Cardiac muscle cell (in vitro differentiated cells and primary cell): ENCODE measurements at regions not wholly inside any gene's neighbourhood (a gene's known extent, or its start where the extent isn't known, plus 50 kb on each side); places are given as distances from the start of the nearest gene placed in this dataset.

ENCODE experiments used
- DNase-seq, 2 donors: peaks; one replicate each; pipeline versions ENCODE4 v3.0.0 to v3.0.0-alpha.2; 2010 to 2017; ENCODE audit warnings: low read depth in 1 of 2, low spot score in 1 of 2
- H3K27ac ChIP-seq: fragments of 200-600 bp; sonication (generic); 2 replicates; pipeline ENCODE4 v1.5.1; 2016
- H3K27me3 ChIP-seq: fragments of 200-600 bp; sonication (generic); 2 replicates; pipeline ENCODE4 v1.6.0; 2016; ENCODE audit warnings: control low read depth
- H3K36me3 ChIP-seq: fragments of 200-600 bp; sonication (generic); 2 replicates; pipeline ENCODE4 v1.5.1; 2016; ENCODE audit warnings: control low read depth
- H3K4me1 ChIP-seq: fragments of 200-600 bp; sonication (generic); 2 replicates; pipeline ENCODE4 v1.8.1; 2017; ENCODE audit warnings: low read depth, mild to moderate bottlenecking, mixed run types
- H3K4me3 ChIP-seq: fragments of 200-600 bp; sonication (generic); 2 replicates; pipeline ENCODE4 v1.5.1; 2016; ENCODE audit warnings: mild to moderate bottlenecking
- H3K9me3 ChIP-seq: fragments of 200-600 bp; sonication (generic); 2 replicates; pipeline ENCODE4 v1.5.1; 2017; ENCODE audit warnings: low read depth, mild to moderate bottlenecking, control low read depth
- TF ChIP-seq, protein P1 (sequence below): IDR thresholded peaks from 2 replicates; pipeline ENCODE4 v1.5.1; 2012; ENCODE audit warnings: low read depth, mild to moderate bottlenecking, low read length

DNA sequence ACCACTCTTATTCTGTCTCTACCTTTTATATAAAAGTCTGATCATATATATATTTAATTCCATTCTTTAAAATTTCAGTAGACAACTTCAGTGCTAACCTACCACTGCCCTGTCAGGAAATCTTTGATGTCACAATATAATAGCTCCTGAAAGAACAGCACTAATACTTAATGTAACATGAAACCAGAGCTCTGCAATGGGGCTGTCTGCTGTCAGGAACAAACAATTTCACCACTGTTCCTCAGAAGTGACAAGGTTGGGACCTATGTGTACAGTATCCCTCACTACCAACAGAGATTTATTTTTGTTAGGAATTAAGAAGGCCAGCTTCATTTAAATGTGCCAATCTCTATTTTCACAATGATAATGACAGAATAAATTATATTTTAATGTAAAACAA is 165.5 kb upstream of the C11orf58 start:
- TF ChIP-seq, protein P1, sequence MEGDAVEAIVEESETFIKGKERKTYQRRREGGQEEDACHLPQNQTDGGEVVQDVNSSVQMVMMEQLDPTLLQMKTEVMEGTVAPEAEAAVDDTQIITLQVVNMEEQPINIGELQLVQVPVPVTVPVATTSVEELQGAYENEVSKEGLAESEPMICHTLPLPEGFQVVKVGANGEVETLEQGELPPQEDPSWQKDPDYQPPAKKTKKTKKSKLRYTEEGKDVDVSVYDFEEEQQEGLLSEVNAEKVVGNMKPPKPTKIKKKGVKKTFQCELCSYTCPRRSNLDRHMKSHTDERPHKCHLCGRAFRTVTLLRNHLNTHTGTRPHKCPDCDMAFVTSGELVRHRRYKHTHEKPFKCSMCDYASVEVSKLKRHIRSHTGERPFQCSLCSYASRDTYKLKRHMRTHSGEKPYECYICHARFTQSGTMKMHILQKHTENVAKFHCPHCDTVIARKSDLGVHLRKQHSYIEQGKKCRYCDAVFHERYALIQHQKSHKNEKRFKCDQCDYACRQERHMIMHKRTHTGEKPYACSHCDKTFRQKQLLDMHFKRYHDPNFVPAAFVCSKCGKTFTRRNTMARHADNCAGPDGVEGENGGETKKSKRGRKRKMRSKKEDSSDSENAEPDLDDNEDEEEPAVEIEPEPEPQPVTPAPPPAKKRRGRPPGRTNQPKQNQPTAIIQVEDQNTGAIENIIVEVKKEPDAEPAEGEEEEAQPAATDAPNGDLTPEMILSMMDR, result no peak
- H3K9me3 ChIP-seq, result no peaks in the 10 kb centered on the region
- no peaks in the 10 kb centered on the region for H3K36me3 ChIP-seq
- H3K27me3 ChIP-seq, result no peaks in the 10 kb centered on the region
- DNase-seq, result no peak
- H3K4me1 ChIP-seq, result no peaks in the 10 kb centered on the region
- no peak overlapping the region for H3K4me3 ChIP-seq
- H3K27ac ChIP-seq, result no peak overlapping the region

- no peak overlapping the region for H3K27ac ChIP-seq
- H3K9me3 ChIP-seq, result no peaks in the 10 kb centered on the region
- no peaks in the 10 kb centered on the region for H3K27me3 ChIP-seq
- DNase-seq, result no peak
- no peaks in the 10 kb centered on the region for H3K36me3 ChIP-seq
- TF ChIP-seq, protein P1, result no peak
- H3K4me1 ChIP-seq, result no peaks in the 10 kb centered on the region
- no peak overlapping the region for H3K4me3 ChIP-seq
Measured at GRCh38 chr11:16561150-16561549, 177.3 kb upstream of the C11orf58 start.

DNA sequence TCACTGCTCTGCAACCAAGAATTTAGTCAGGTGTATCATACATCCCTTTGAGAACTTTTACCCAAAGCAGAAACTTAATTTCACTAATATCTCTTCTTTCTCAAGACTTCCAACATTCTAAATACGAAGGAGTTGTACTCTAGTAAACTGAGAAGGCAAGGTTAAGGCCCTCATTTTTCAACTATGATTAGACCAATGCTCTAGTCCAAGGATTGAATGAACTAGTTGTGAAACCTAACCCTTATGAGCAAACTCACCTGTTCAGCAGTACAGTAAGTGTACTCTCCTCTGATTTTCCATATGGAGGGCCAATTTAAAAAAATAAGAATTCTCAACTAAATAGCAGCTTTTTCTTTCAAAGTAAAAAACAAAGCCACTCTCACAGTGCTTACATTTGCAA is 180.0 kb upstream of the C11orf58 start:
- DNase-seq, result no peak
- H3K9me3 ChIP-seq, result no peaks in the 10 kb centered on the region
- no peak overlapping the region for H3K27ac ChIP-seq
- H3K27me3 ChIP-seq, result no peaks in the 10 kb centered on the region
- no peaks in the 10 kb centered on the region for H3K4me1 ChIP-seq
- TF ChIP-seq, protein P1, result no peak
- H3K36me3 ChIP-seq, result no peaks in the 10 kb centered on the region
- no peak overlapping the region for H3K4me3 ChIP-seq

DNA sequence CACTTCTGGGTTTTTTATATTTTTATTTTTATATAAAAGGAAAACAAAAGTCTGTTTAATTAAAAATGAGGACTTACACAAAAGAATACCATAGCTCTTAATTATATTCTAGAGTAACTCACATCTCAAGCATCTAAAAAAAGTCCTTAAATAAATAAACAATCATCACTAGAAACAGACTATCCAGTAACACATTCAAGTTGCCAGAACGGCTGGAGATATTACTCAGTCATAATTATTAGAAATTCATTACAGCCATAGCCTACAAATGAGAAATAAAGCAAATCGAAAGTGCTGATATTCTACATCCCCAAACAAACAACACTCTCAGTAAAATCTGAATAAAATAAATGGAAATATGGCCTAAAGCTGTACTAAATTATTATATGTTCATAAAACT is 182.5 kb upstream of the C11orf58 start:
- H3K4me3 ChIP-seq, result no peak overlapping the region
- H3K9me3 ChIP-seq, result no peaks in the 10 kb centered on the region
- H3K27me3 ChIP-seq, result no peaks in the 10 kb centered on the region
- H3K27ac ChIP-seq, result no peak overlapping the region
- no peaks in the 10 kb centered on the region for H3K36me3 ChIP-seq
- no peak for DNase-seq
- H3K4me1 ChIP-seq, result no peaks in the 10 kb centered on the region
- TF ChIP-seq, protein P1, result no peak

GRCh38 chr11:16554361-16554760 is 184.1 kb upstream of the C11orf58 start:
- TF ChIP-seq, protein P1, result no peak
- Histone ChIP-seq H3K9me3 (no peaks in the 10 kb centered on the region), H3K4me1 (no peaks in the 10 kb centered on the region), H3K27me3 (no peaks in the 10 kb centered on the region), H3K27ac (no peak overlapping the region), H3K36me3 (no peaks in the 10 kb centered on the region), H3K4me3 (no peak overlapping the region)
- DNase-seq, result no peak

- H3K9me3 ChIP-seq, result no peaks in the 10 kb centered on the region
- H3K27me3 ChIP-seq, result no peaks in the 10 kb centered on the region
- H3K4me1 ChIP-seq, result no peaks in the 10 kb centered on the region
- DNase-seq, result no peak
- no peak overlapping the region for H3K27ac ChIP-seq
- H3K4me3 ChIP-seq, result no peak overlapping the region
- H3K36me3 ChIP-seq, result no peaks in the 10 kb centered on the region
- TF ChIP-seq, protein P1, result no peak
Measured at GRCh38 chr11:16547879-16548278, 190.6 kb upstream of the C11orf58 start.
